Suprapubic skin (tissue), 4 donors: ENCODE measurements at regions not wholly inside any gene's neighbourhood (a gene's known extent, or its start where the extent isn't known, plus 50 kb on each side); places are given as distances from the start of the nearest gene placed in this dataset.

ENCODE experiments used
- CTCF ChIP-seq, 2 donors: fragments of 200-600 bp in 1 of 2; fragments of 450-650 bp in 1 of 2; sonication (generic) in 1 of 2; IDR thresholded peaks; one replicate each; pipeline ENCODE4 v1.5.1; 2016 to 2019; ENCODE audit warnings: antibody characterized with exemption in 2 of 2, mild to moderate bottlenecking in 1 of 2, moderate library complexity in 1 of 2
- POLR2A ChIP-seq, 2 donors: fragments of 450-650 bp; IDR thresholded peaks; one replicate each; pipeline ENCODE4 v1.6.1; 2017; ENCODE audit warnings: antibody characterized with exemption in 2 of 2, mild to moderate bottlenecking in 2 of 2, moderate library complexity in 2 of 2
- POLR2AphosphoS5 ChIP-seq, 3 donors: sonication (generic); formaldehyde crosslinking; IDR thresholded peaks; one replicate each; pipeline ENCODE4 v1.6.1; 2017; ENCODE audit warnings: antibody characterized with exemption in 3 of 3

- TF ChIP-seq CTCF (IDR thresholded peaks at IDR 0.05), result no peak
- no peak for TF ChIP-seq POLR2A (IDR thresholded peaks at IDR 0.05)
- TF ChIP-seq POLR2AphosphoS5 (IDR thresholded peaks at IDR 0.05), result no peak
Observed at GRCh38 chr3:22358334-22358733, 607.3 kb upstream of the ZNF385D start.
